ENCODE measurements at regions not wholly inside any gene's neighbourhood (a gene's known extent, or its start where the extent isn't known, plus 50 kb on each side); places are given as distances from the start of the nearest gene placed in this dataset.

DNA sequence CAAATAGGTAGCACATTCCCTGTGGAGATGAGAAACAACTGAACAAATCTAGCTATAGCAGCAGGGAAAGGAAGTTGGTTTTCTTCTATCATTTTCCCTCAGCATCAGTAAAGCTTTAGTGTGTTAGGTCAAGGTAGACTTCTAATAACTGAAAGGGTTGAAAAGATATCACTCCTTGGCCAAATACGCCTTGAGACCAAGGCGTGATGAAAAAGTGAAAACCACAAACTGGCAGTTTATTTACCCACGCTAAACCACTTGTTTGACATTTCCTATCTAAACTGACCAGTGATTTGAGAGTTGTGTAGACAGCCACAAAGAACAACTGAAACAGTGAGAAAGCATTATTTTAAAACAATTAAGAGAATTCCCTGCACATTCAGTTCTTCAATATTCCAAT is 99.6 kb upstream of the SOX5 start:
- TF ChIP-seq, protein P1, sequence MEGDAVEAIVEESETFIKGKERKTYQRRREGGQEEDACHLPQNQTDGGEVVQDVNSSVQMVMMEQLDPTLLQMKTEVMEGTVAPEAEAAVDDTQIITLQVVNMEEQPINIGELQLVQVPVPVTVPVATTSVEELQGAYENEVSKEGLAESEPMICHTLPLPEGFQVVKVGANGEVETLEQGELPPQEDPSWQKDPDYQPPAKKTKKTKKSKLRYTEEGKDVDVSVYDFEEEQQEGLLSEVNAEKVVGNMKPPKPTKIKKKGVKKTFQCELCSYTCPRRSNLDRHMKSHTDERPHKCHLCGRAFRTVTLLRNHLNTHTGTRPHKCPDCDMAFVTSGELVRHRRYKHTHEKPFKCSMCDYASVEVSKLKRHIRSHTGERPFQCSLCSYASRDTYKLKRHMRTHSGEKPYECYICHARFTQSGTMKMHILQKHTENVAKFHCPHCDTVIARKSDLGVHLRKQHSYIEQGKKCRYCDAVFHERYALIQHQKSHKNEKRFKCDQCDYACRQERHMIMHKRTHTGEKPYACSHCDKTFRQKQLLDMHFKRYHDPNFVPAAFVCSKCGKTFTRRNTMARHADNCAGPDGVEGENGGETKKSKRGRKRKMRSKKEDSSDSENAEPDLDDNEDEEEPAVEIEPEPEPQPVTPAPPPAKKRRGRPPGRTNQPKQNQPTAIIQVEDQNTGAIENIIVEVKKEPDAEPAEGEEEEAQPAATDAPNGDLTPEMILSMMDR (IDR thresholded peaks at IDR 0.05), result no peak
- no peak for TF ChIP-seq POLR2AphosphoS5 (IDR thresholded peaks at IDR 0.05)
- no peak for TF ChIP-seq EP300 (IDR thresholded peaks at IDR 0.05)
- no peak for TF ChIP-seq POLR2A (IDR thresholded peaks at IDR 0.05)

Measured in upper lobe of left lung (tissue), 4 donors.